ENCODE measurements at regions not wholly inside any gene's neighbourhood (a gene's known extent, or its start where the extent isn't known, plus 50 kb on each side); places are given as distances from the start of the nearest gene placed in this dataset.

- DNase-seq (ENCODE audit: extremely low read depth, low read depth): no peak
- no peak overlapping the region for H3K4me3 ChIP-seq (replicated peaks; ENCODE audit: low read depth, low read length)
- no peak for TF ChIP-seq CTCF (IDR thresholded peaks at IDR 0.05; ENCODE audit: low read depth, low read length, missing control alignments)
These were observed 365.1 kb downstream of the DDX10 start for GRCh38 chr11:109029927-109030326.

- peak; percentile 49 for DNase-seq (ENCODE audit: extremely low read depth, low read depth)
- no peak for TF ChIP-seq CTCF (IDR thresholded peaks at IDR 0.05; ENCODE audit: low read depth, low read length, missing control alignments)
- H3K4me3 ChIP-seq (replicated peaks; ENCODE audit: low read depth, low read length): no peak overlapping the region
These were observed 368.9 kb downstream of the DDX10 start for GRCh38 chr11:109033627-109034338.

- no peak for DNase-seq (ENCODE audit: extremely low read depth, low read depth)
- no peak overlapping the region for H3K4me3 ChIP-seq (replicated peaks; ENCODE audit: low read depth, low read length)
- no peak for TF ChIP-seq CTCF (IDR thresholded peaks at IDR 0.05; ENCODE audit: low read depth, low read length, missing control alignments)
These were observed 369.4 kb downstream of the DDX10 start for GRCh38 chr11:109034339-109034696.

- TF ChIP-seq CTCF (IDR thresholded peaks at IDR 0.05; ENCODE audit: low read depth, low read length, missing control alignments): no peak
- no peak for DNase-seq (ENCODE audit: extremely low read depth, low read depth)
- H3K4me3 ChIP-seq (replicated peaks; ENCODE audit: low read depth, low read length): no peak overlapping the region
These were observed 370.4 kb downstream of the DDX10 start for GRCh38 chr11:109035284-109035683.

- DNase-seq (ENCODE audit: extremely low read depth, low read depth): no peak
- no peak overlapping the region for H3K4me3 ChIP-seq (replicated peaks; ENCODE audit: low read depth, low read length)
- no peak for TF ChIP-seq CTCF (IDR thresholded peaks at IDR 0.05; ENCODE audit: low read depth, low read length, missing control alignments)
These were observed 371.1 kb downstream of the DDX10 start for GRCh38 chr11:109036011-109036410.

- TF ChIP-seq CTCF (IDR thresholded peaks at IDR 0.05; ENCODE audit: low read depth, low read length, missing control alignments): no peak
- no peak for DNase-seq (ENCODE audit: extremely low read depth, low read depth)
These were observed 373.2 kb downstream of the DDX10 start for GRCh38 chr11:109037856-109038780.

More at GRCh38 chr11:109037856-109038780, 373.2 kb downstream of the DDX10 start:
- no peak overlapping the region for H3K4me3 ChIP-seq (replicated peaks; ENCODE audit: low read depth, low read length)
